ENCODE measurements at regions not wholly inside any gene's neighbourhood (a gene's known extent, or its start where the extent isn't known, plus 50 kb on each side); places are given as distances from the start of the nearest gene placed in this dataset.

DNA sequence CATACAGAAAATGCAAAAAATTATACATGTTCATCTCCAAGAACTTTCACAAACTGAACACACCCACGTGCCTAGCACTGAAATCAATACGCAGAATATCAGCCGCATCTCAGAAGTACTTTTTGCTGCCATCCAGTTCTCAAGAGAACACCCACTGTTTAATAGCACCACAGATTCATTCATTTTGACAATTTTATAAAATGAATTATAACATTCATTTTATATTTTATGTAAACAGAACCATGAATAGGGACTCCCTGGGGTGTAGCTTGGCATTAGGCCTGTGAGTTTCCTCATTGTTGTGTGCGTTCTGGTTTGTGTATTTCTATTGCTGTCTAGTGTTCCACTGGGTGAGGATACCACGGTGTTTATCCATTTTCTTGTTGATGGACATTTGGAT, 77.3 kb upstream of the PIP4K2A start:
- whole genome bisulfite sequencing = 92% methylated on average over 5 of the region's 5 CpGs
- H2BK12ac ChIP-seq (ENCODE audit: low read length in 2 of 2) = no peak overlapping the region
- no peaks in the 10 kb centered on the region for H3K36me3 ChIP-seq (ENCODE audit: control insufficient read depth in 1 of 2, insufficient read depth in 2 of 2, low read depth in 1 of 2, low read length in 2 of 2)
- no peaks in the 10 kb centered on the region for H3K79me1 ChIP-seq (replicated peaks; ENCODE audit: low read length, poor library complexity, severe bottlenecking)
- H3K9ac ChIP-seq (ENCODE audit: low read length) = no peak overlapping the region
- H3K23ac ChIP-seq (ENCODE audit: low read length in 2 of 2) = no peak overlapping the region
- H3K27me3 ChIP-seq (ENCODE audit: control insufficient read depth in 1 of 2, insufficient read depth in 1 of 2, low read length in 2 of 2) = no peaks in the 10 kb centered on the region
- H3K4me2 ChIP-seq (ENCODE audit: low read length, poor library complexity, severe bottlenecking) = no peak overlapping the region
- H2BK5ac ChIP-seq (ENCODE audit: low read depth, low read length, poor library complexity, severe bottlenecking) = no peak overlapping the region
- no peak overlapping the region for H2BK120ac ChIP-seq (ENCODE audit: low read depth, low read length)
- no peak overlapping the region for H2AFZ ChIP-seq (ENCODE audit: low read depth, low read length)
- no peak overlapping the region for H3K18ac ChIP-seq (ENCODE audit: low read depth in 1 of 2, low read length in 2 of 2)
- H2BK15ac ChIP-seq (ENCODE audit: low read depth, poor library complexity, severe bottlenecking) = no peak overlapping the region
- no peak overlapping the region for H4K8ac ChIP-seq (ENCODE audit: low read length)
- no peak overlapping the region for H3K27ac ChIP-seq (ENCODE audit: low read length, poor library complexity, severe bottlenecking)
- no peaks in the 10 kb centered on the region for H3K4me1 ChIP-seq (ENCODE audit: control insufficient read depth, insufficient read depth, low read depth, low read length)
- H3K14ac ChIP-seq (ENCODE audit: low read length in 2 of 2) = no peak overlapping the region
- no peak for DNase-seq
- H3K4ac ChIP-seq (ENCODE audit: low read depth in 1 of 2, low read length in 2 of 2) = no peak overlapping the region
- no peak overlapping the region for H3K4me3 ChIP-seq (ENCODE audit: insufficient read depth in 1 of 2, low read depth in 1 of 2, low read length in 2 of 2)
- H4K91ac ChIP-seq (ENCODE audit: low read length) = no peak overlapping the region
- H2AK5ac ChIP-seq (ENCODE audit: low read length, severe bottlenecking) = no peak overlapping the region
- no peaks in the 10 kb centered on the region for H3K9me3 ChIP-seq (ENCODE audit: control insufficient read depth, low read length)

GRCh38 chr10:22784668-22785067, 70.3 kb upstream of the PIP4K2A start:
- no peak overlapping the region for H3K9ac ChIP-seq (ENCODE audit: low read length)
- H2AFZ ChIP-seq (ENCODE audit: low read depth, low read length) = no peak overlapping the region

DNA sequence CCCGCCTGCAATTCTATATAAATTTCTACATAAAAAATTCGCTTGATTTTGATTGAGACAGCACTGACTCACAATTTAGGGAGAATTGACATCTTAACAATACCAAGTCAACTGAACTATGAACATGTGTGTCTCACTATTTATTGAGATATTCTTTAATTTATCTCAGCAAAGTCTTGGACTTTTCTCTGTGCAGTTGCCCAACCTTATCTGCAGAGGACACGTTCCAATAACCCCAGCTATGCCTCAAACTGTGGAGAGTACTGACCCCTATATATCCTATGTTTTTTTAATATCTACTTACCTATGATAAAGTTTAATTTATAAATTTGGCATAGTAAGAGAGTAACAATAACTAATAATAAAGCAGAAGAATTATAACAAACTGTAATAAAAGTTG, 69.4 kb upstream of the PIP4K2A start:
- Histone ChIP-seq H3K9ac (ENCODE audit: low read length) (no peak overlapping the region), H3K36me3 (ENCODE audit: control insufficient read depth in 1 of 2, insufficient read depth in 2 of 2, low read depth in 1 of 2, low read length in 2 of 2) (no peaks in the 10 kb centered on the region), H3K18ac (ENCODE audit: low read depth in 1 of 2, low read length in 2 of 2) (no peak overlapping the region), H3K9me3 (ENCODE audit: control insufficient read depth, low read length) (no peaks in the 10 kb centered on the region), H2BK12ac (ENCODE audit: low read length in 2 of 2) (no peak overlapping the region), H4K91ac (ENCODE audit: low read length) (no peak overlapping the region), H3K4ac (ENCODE audit: low read depth in 1 of 2, low read length in 2 of 2) (no peak overlapping the region), H3K27ac (ENCODE audit: low read length, poor library complexity, severe bottlenecking) (no peak overlapping the region), H2BK5ac (ENCODE audit: low read depth, low read length, poor library complexity, severe bottlenecking) (no peak overlapping the region), H3K4me3 (ENCODE audit: insufficient read depth in 1 of 2, low read depth in 1 of 2, low read length in 2 of 2) (no peak overlapping the region), H3K14ac (ENCODE audit: low read length in 2 of 2) (no peak overlapping the region), H3K23ac (ENCODE audit: low read length in 2 of 2) (no peak overlapping the region), H3K79me1 (replicated peaks; ENCODE audit: low read length, poor library complexity, severe bottlenecking) (no peaks in the 10 kb centered on the region), H2BK120ac (ENCODE audit: low read depth, low read length) (no peak overlapping the region), H3K4me1 (ENCODE audit: control insufficient read depth, insufficient read depth, low read depth, low read length) (no peaks in the 10 kb centered on the region), H2AK5ac (ENCODE audit: low read length, severe bottlenecking) (no peak overlapping the region), H3K4me2 (ENCODE audit: low read length, poor library complexity, severe bottlenecking) (no peak overlapping the region), H2BK15ac (ENCODE audit: low read depth, poor library complexity, severe bottlenecking) (no peak overlapping the region), H4K8ac (ENCODE audit: low read length) (no peak overlapping the region), H3K27me3 (ENCODE audit: control insufficient read depth in 1 of 2, insufficient read depth in 1 of 2, low read length in 2 of 2) (no peaks in the 10 kb centered on the region), H2AFZ (ENCODE audit: low read depth, low read length) (no peak overlapping the region)
- WGBS = 91% methylated on average over 2 of the region's 3 CpGs
- no peak for DNase-seq

More at GRCh38 chr10:22784668-22785067, 70.3 kb upstream of the PIP4K2A start:
- Histone ChIP-seq H3K14ac (ENCODE audit: low read length in 2 of 2) (no peak overlapping the region), H3K23ac (ENCODE audit: low read length in 2 of 2) (no peak overlapping the region), H2AK5ac (ENCODE audit: low read length, severe bottlenecking) (no peak overlapping the region), H3K4ac (ENCODE audit: low read depth in 1 of 2, low read length in 2 of 2) (no peak overlapping the region), H3K36me3 (ENCODE audit: control insufficient read depth in 1 of 2, insufficient read depth in 2 of 2, low read depth in 1 of 2, low read length in 2 of 2) (no peaks in the 10 kb centered on the region), H3K27me3 (ENCODE audit: control insufficient read depth in 1 of 2, insufficient read depth in 1 of 2, low read length in 2 of 2) (no peaks in the 10 kb centered on the region), H3K4me1 (ENCODE audit: control insufficient read depth, insufficient read depth, low read depth, low read length) (no peaks in the 10 kb centered on the region), H2BK120ac (ENCODE audit: low read depth, low read length) (no peak overlapping the region), H3K4me2 (ENCODE audit: low read length, poor library complexity, severe bottlenecking) (no peak overlapping the region), H3K18ac (ENCODE audit: low read depth in 1 of 2, low read length in 2 of 2) (no peak overlapping the region), H2BK12ac (ENCODE audit: low read length in 2 of 2) (no peak overlapping the region), H4K8ac (ENCODE audit: low read length) (no peak overlapping the region), H3K27ac (ENCODE audit: low read length, poor library complexity, severe bottlenecking) (no peak overlapping the region), H2BK5ac (ENCODE audit: low read depth, low read length, poor library complexity, severe bottlenecking) (no peak overlapping the region), H3K79me1 (replicated peaks; ENCODE audit: low read length, poor library complexity, severe bottlenecking) (no peaks in the 10 kb centered on the region), H2BK15ac (ENCODE audit: low read depth, poor library complexity, severe bottlenecking) (no peak overlapping the region), H4K91ac (ENCODE audit: low read length) (no peak overlapping the region), H3K4me3 (ENCODE audit: insufficient read depth in 1 of 2, low read depth in 1 of 2, low read length in 2 of 2) (no peak overlapping the region), H3K9me3 (ENCODE audit: control insufficient read depth, low read length) (no peaks in the 10 kb centered on the region)
- 100% methylated on average over 1 of the region's 1 CpG for WGBS
- DNase-seq = no peak

DNA sequence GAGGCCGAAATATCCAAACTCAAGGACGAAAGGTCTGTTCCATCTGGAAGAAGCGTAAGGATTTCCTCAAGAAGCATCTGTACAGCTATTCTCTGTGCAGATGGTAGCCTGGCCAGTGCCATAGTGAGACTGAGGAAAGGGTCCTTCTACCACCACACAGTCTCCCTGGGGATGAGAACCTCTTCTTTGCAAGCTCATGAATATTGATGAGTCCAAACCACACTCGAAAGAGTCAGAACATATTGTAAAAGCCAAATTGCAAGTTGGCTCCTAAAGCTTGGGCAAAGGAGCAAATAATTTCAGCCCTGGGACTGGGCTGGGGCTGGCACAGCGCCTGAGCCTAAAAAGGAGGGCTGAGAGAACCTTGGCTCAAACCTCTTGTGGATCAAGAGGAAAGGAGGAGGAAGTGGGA, 66.1 kb upstream of the PIP4K2A start:
- Histone ChIP-seq H3K4me3 (ENCODE audit: insufficient read depth in 1 of 2, low read depth in 1 of 2, low read length in 2 of 2) (no peak overlapping the region), H2BK12ac (ENCODE audit: low read length in 2 of 2) (no peak overlapping the region), H3K23ac (ENCODE audit: low read length in 2 of 2) (no peak overlapping the region), H3K27me3 (ENCODE audit: control insufficient read depth in 1 of 2, insufficient read depth in 1 of 2, low read length in 2 of 2) (no peaks in the 10 kb centered on the region), H2BK5ac (ENCODE audit: low read depth, low read length, poor library complexity, severe bottlenecking) (no peak overlapping the region), H3K4me1 (ENCODE audit: control insufficient read depth, insufficient read depth, low read depth, low read length) (no peaks in the 10 kb centered on the region), H4K91ac (ENCODE audit: low read length) (no peak overlapping the region), H3K4ac (ENCODE audit: low read depth in 1 of 2, low read length in 2 of 2) (no peak overlapping the region), H2BK15ac (ENCODE audit: low read depth, poor library complexity, severe bottlenecking) (no peak overlapping the region), H3K79me1 (replicated peaks; ENCODE audit: low read length, poor library complexity, severe bottlenecking) (no peaks in the 10 kb centered on the region), H3K27ac (ENCODE audit: low read length, poor library complexity, severe bottlenecking) (no peak overlapping the region), H2BK120ac (ENCODE audit: low read depth, low read length) (no peak overlapping the region), H3K18ac (ENCODE audit: low read depth in 1 of 2, low read length in 2 of 2) (no peak overlapping the region), H3K4me2 (ENCODE audit: low read length, poor library complexity, severe bottlenecking) (no peak overlapping the region), H4K8ac (ENCODE audit: low read length) (no peak overlapping the region), H3K9me3 (ENCODE audit: control insufficient read depth, low read length) (no peaks in the 10 kb centered on the region), H2AK5ac (ENCODE audit: low read length, severe bottlenecking) (no peak overlapping the region), H3K14ac (ENCODE audit: low read length in 2 of 2) (no peak overlapping the region), H3K36me3 (ENCODE audit: control insufficient read depth in 1 of 2, insufficient read depth in 2 of 2, low read depth in 1 of 2, low read length in 2 of 2) (no peaks in the 10 kb centered on the region), H3K9ac (ENCODE audit: low read length) (no peak overlapping the region), H2AFZ (ENCODE audit: low read depth, low read length) (no peak overlapping the region)
- WGBS = 94% methylated on average over 5 of the region's 5 CpGs
- DNase-seq = no peak

Measured in mesenchymal stem cell (in vitro differentiated cells and primary cell).